ENCODE measurements at regions not wholly inside any gene's neighbourhood (a gene's known extent, or its start where the extent isn't known, plus 50 kb on each side); places are given as distances from the start of the nearest gene placed in this dataset.

- DNase-seq (peak; percentile 94), ATAC-seq (peak; percentile 73 to 89 (median 84))
- TF ChIP-seq, protein P1, sequence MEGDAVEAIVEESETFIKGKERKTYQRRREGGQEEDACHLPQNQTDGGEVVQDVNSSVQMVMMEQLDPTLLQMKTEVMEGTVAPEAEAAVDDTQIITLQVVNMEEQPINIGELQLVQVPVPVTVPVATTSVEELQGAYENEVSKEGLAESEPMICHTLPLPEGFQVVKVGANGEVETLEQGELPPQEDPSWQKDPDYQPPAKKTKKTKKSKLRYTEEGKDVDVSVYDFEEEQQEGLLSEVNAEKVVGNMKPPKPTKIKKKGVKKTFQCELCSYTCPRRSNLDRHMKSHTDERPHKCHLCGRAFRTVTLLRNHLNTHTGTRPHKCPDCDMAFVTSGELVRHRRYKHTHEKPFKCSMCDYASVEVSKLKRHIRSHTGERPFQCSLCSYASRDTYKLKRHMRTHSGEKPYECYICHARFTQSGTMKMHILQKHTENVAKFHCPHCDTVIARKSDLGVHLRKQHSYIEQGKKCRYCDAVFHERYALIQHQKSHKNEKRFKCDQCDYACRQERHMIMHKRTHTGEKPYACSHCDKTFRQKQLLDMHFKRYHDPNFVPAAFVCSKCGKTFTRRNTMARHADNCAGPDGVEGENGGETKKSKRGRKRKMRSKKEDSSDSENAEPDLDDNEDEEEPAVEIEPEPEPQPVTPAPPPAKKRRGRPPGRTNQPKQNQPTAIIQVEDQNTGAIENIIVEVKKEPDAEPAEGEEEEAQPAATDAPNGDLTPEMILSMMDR (IDR thresholded peaks at IDR 0.05): no peak
- Histone ChIP-seq H3K27ac (peak overlapping the region; percentile 88 to 97 (median 92)), H3K4me3 (peak overlapping the region in 8 of 10 donors; percentile 5 to 28 (median 18)), H3K4me1 (peaks cover 34 to 73% (median 58%) of the 10 kb centered on the region in 9 donors), H3K9me3 (no peaks in the 10 kb centered on the region), H3K27me3 (no peaks in the 10 kb centered on the region), H3K36me3 (peaks cover 0 to 90% (median 36%) of the 10 kb centered on the region in 9 donors)
- intact Hi-C loops (cut with DNase I): loop anchor here in 5 of 10 donors (2.0 to 10.0 kb wide), 6 partner anchors 20 to 142 kb away; partner anchors contain the start of gene NCOR2 (in 1 of the 5)
- WGBS, 2 donors: 22 to 28% methylated on average over 37 of the region's 37 CpGs
These were observed 128.0 kb downstream of the RFLNA start for GRCh38 chr12:124422570-124423523.

GRCh38 chr12:124422142-124422569 is 127.3 kb downstream of the RFLNA start:
- 38 to 63% methylated on average over 16 of the region's 16 CpGs for WGBS, 2 donors
- Histone ChIP-seq H3K27me3 (no peaks in the 10 kb centered on the region), H3K9me3 (no peaks in the 10 kb centered on the region), H3K4me3 (peak overlapping the region in 3 of 10 donors; percentile 17 to 28 (median 18)), H3K4me1 (peaks cover 31 to 67% (median 53%) of the 10 kb centered on the region in 9 donors), H3K27ac (peak overlapping the region; percentile 88 to 97 (median 92)), H3K36me3 (peaks cover 0 to 94% (median 36%) of the 10 kb centered on the region in 9 donors)
- DNase-seq (peak in 1 of 2 donors; percentile 49), ATAC-seq (peak in 6 of 8 donors; percentile 0 to 24 (median 10))
- intact Hi-C loops (cut with DNase I): loop anchor here in 5 of 10 donors (2.0 to 10.0 kb wide), 6 partner anchors 21 to 143 kb away; partner anchors contain the start of gene NCOR2 (in 1 of the 5)
- TF ChIP-seq, protein P1 (IDR thresholded peaks at IDR 0.05): no peak

DNA sequence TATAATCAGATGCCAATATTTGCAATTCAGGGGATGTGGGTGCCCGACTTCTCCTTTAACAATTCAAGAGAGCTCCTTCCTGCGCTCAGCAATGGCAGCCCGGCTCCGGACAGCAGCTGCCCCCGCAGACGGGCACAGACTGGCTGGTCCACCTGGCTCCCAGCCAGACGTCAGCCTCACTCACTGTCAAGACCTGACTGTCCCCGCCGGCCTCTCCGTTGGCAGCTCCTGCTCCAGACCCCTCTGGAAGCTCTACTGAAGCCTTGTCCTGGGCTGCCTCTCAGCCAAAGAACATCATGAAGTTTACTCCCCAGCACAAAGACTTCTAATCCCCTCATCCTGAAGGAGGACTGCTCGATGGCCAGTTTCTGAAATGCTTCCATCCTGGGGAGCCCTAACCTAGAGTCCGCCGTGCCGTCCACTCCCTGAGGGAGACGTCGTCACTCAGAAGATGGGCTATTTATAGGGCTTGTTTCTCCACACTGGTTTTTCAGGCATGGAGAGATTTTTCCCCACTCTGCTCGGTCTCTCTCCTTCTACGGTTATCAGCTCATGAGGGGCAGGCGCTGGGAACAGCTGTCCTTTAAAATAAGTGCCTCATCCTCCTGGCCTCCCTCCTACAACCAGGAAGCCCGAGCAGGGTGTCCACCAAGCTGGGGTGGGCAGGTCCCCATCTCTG is 126.2 kb downstream of the RFLNA start:
- Histone ChIP-seq H3K27ac (peak overlapping the region; percentile 53 to 97 (median 91)), H3K36me3 (peaks cover 0 to 89% (median 31%) of the 10 kb centered on the region in 9 donors), H3K27me3 (no peaks in the 10 kb centered on the region), H3K4me1 (peaks cover 31 to 60% (median 44%) of the 10 kb centered on the region in 9 donors), H3K9me3 (no peaks in the 10 kb centered on the region), H3K4me3 (no peak overlapping the region)
- peak in 1 of 2 donors; percentile 69 for DNase-seq
- 39 to 55% methylated on average over 20 of the region's 20 CpGs for WGBS, 2 donors
- intact Hi-C loops (cut with DNase I): loop anchor here in 4 of 10 donors (5.0 to 10.0 kb wide), 3 partner anchors 34 to 144 kb away; partner anchors contain the start of gene NCOR2 (in 1 of the 4)
- TF ChIP-seq, protein P1 (IDR thresholded peaks at IDR 0.05): no peak
- peak in 6 of 8 donors; percentile 2 to 27 (median 15) for ATAC-seq

Measured in heart right ventricle (tissue), 16 donors.